Retinal pigment epithelial cell (primary cell): ENCODE measurements at regions not wholly inside any gene's neighbourhood (a gene's known extent, or its start where the extent isn't known, plus 50 kb on each side); places are given as distances from the start of the nearest gene placed in this dataset.
"Not testable (repeated sequence)": the region's sequence is repeated elsewhere in the genome, so short reads cannot be mapped to it uniquely, and the experiment has no call there.

Experiments used
- DNase-seq: peaks from one replicate; pipeline ENCODE4 v3.0.0-alpha.2; 2010; ENCODE audit warnings: low read depth
- H3K4me3 ChIP-seq: 2 replicates; pipeline ENCODE4 v1.5.1; 2011; ENCODE audit warnings: mild to moderate bottlenecking, low read length, control low read depth, moderate library complexity
- CTCF ChIP-seq: conservative IDR thresholded peaks from 2 replicates; pipeline ENCODE4 v1.5.1; 2011; ENCODE audit warnings: low read depth, low read length, control low read depth, inconsistent platforms

GRCh38 chr4:111435986-111436744 lies 709.1 kb upstream of the FAM241A start:
- H3K4me3 ChIP-seq, result no peak overlapping the region
- no peak for DNase-seq
- no peak for TF ChIP-seq CTCF

- no peak for TF ChIP-seq CTCF
- DNase-seq, result no peak
- no peak overlapping the region for H3K4me3 ChIP-seq
Observed at GRCh38 chr4:111441687-111442086, 703.6 kb upstream of the FAM241A start.

- DNase-seq, H3K4me3 ChIP-seq: not testable (repeated sequence)
Observed at GRCh38 chr4:111444836-111445235, 700.4 kb upstream of the FAM241A start.

GRCh38 chr4:111449657-111450056 lies 695.6 kb upstream of the FAM241A start:
- no peak for DNase-seq
- H3K4me3 ChIP-seq, result no peak overlapping the region
- no peak for TF ChIP-seq CTCF

- no peak for TF ChIP-seq CTCF
- no peak for DNase-seq
- no peak overlapping the region for H3K4me3 ChIP-seq
Observed at GRCh38 chr4:111450867-111451266, 694.4 kb upstream of the FAM241A start.

- no peak for TF ChIP-seq CTCF
- H3K4me3 ChIP-seq, result no peak overlapping the region
- DNase-seq, result no peak
Observed at GRCh38 chr4:111453216-111453615, 692.0 kb upstream of the FAM241A start.

GRCh38 chr4:111454961-111455360 lies 690.3 kb upstream of the FAM241A start:
- H3K4me3 ChIP-seq, result no peak overlapping the region
- DNase-seq, result no peak
- TF ChIP-seq CTCF, result no peak
